A549 (cell line): ENCODE measurements at regions not wholly inside any gene's neighbourhood (a gene's known extent, or its start where the extent isn't known, plus 50 kb on each side); places are given as distances from the start of the nearest gene placed in this dataset.

ENCODE experiments used
- ATAC-seq, 2 experiments: fragments of 200-7000 bp in 1 of 2; fragments of >200 bp in 1 of 2; cut with Nextera tagmentation in 1 of 2; cut with Tn5 transposase in 1 of 2; 3 replicates each; pipeline versions ENCODE4 v1.8.0 to v1.9.1; 2018 to 2020; ENCODE audit warnings: mild to moderate bottlenecking in 1 of 2, moderate library complexity in 1 of 2
- CTCF ChIA-PET: fragments of 300-600 bp; sonication (Branson Sonifier 250); formaldehyde crosslinking; extraction: SDS; loops from one replicate; lab custom pipeline; 2021; ENCODE audit warnings: antibody characterized with exemption, inconsistent platforms; lab: Yijun Ruan, JAX
- POLR2A ChIA-PET: fragments of 350-600 bp; formaldehyde crosslinking; extraction: SDS; loops from one replicate; lab custom pipeline; 2021; ENCODE audit warnings: antibody characterized with exemption, inconsistent platforms; lab: Yijun Ruan, JAX
- DNase-seq, 2 experiments: peaks; one replicate each; pipeline versions ENCODE4 v3.0.0 to v3.0.0-alpha.2; 2011 to 2016; ENCODE audit warnings: low read depth in 1 of 2, low spot score in 1 of 2
- FAIRE-seq: peaks from 2 replicates; lab custom pipeline; 2011; peaks lifted over from hg19 to GRCh38; lab: Jason Lieb, UNC
- H3K27ac ChIP-seq, 2 experiments: fragments of >200 bp; sonication (Bioruptor Twin); formaldehyde crosslinking; 3 replicates each; pipeline ENCODE4 v1.5.1; 2016 to 2017
- H3K4me1 ChIP-seq: fragments of >200 bp; sonication (Bioruptor Twin); formaldehyde crosslinking; 3 replicates; pipeline ENCODE4 v1.6.1; 2016
- H3K4me2 ChIP-seq: fragments of >200 bp; sonication (Bioruptor Twin); formaldehyde crosslinking; 3 replicates; pipeline ENCODE4 v1.6.1; 2016
- H3K4me3 ChIP-seq: fragments of >200 bp; sonication (Bioruptor Twin); formaldehyde crosslinking; 3 replicates; pipeline ENCODE4 v1.5.1; 2016
- H3K9me3 ChIP-seq: fragments of >200 bp; sonication (Bioruptor Twin); formaldehyde crosslinking; 3 replicates; pipeline ENCODE4 v1.6.1; 2016
- BHLHE40 ChIP-seq: IDR thresholded peaks from 2 replicates; pipeline ENCODE4 v1.6.1; 2012; ENCODE audit warnings: low read depth, low read length, inconsistent platforms
- EHF ChIP-seq: fragments of 250-450 bp; sonication (Bioruptor Pico); IDR thresholded peaks from 2 replicates; pipeline ENCODE4 v1.5.0; 2020; ENCODE audit warnings: mild to moderate bottlenecking
- FOXS1 ChIP-seq: fragments of 250-450 bp; sonication (Bioruptor Pico); IDR thresholded peaks from 2 replicates; pipeline ENCODE4 v1.5.0; 2020; ENCODE audit warnings: mild to moderate bottlenecking, moderate library complexity
- GATA3 ChIP-seq: IDR thresholded peaks from 2 replicates; pipeline ENCODE4 v1.6.1; 2012; ENCODE audit warnings: borderline replicate concordance
- HDAC2 ChIP-seq: fragments of 200-600 bp; sonication (generic); IDR thresholded peaks from 2 replicates; pipeline ENCODE4 v1.6.1; 2016
- KDM1A ChIP-seq: fragments of 200-600 bp; sonication (generic); IDR thresholded peaks from 2 replicates; pipeline ENCODE4 v1.6.1; 2016; ENCODE audit warnings: low read depth, mild to moderate bottlenecking
- MAFK ChIP-seq: fragments of 450-650 bp; IDR thresholded peaks from 2 replicates; pipeline ENCODE4 v1.6.1; 2014; ENCODE audit not compliant: partially characterized antibody
- MYC ChIP-seq: IDR thresholded peaks from 2 replicates; pipeline ENCODE4 v1.6.1; 2012; ENCODE audit warnings: mild to moderate bottlenecking, inconsistent platforms, low read length, improper control_type of control experiment, borderline replicate concordance
- NFE2L2 ChIP-seq: fragments of 150-350 bp; conservative IDR thresholded peaks from 2 replicates; pipeline ENCODE4 v1.6.1; 2014; ENCODE audit warnings: low read length
- NPAS2 ChIP-seq: fragments of 250-450 bp; sonication (Bioruptor Pico); IDR thresholded peaks from 2 replicates; pipeline ENCODE4 v1.8.0; 2022; ENCODE audit warnings: mild to moderate bottlenecking, moderate library complexity, borderline replicate concordance
- POLR2A ChIP-seq: IDR thresholded peaks from 2 replicates; pipeline ENCODE4 v1.6.1; 2012; ENCODE audit warnings: mild to moderate bottlenecking, low read length
- RARB ChIP-seq: fragments of 250-450 bp; sonication (Bioruptor Pico); IDR thresholded peaks from 2 replicates; pipeline ENCODE4 v1.8.0; 2021; ENCODE audit warnings: mild to moderate bottlenecking, moderate library complexity
- RNF2 ChIP-seq: fragments of 200-600 bp; sonication (generic); IDR thresholded peaks from 2 replicates; pipeline ENCODE4 v1.6.1; 2016; ENCODE audit warnings: low read depth, mild to moderate bottlenecking, antibody characterized with exemption, moderate library complexity, borderline replicate concordance
- SREBF2 ChIP-seq: fragments of 450-650 bp; IDR thresholded peaks from 2 replicates; pipeline ENCODE4 v1.6.1; 2014; ENCODE audit warnings: mild to moderate bottlenecking, moderate library complexity
- WGBS: methylation state at CpG from one replicate; pipeline ENCODE4 v1.1.6; 2017; ENCODE audit errors: missing lambda C conversion rate; 5-methylcytosine and 5-hydroxymethylcytosine counted together
- TF ChIP-seq, protein P1 (sequence below): fragments of >200 bp; sonication (Bioruptor Twin); formaldehyde crosslinking; IDR thresholded peaks from 3 replicates; pipeline ENCODE4 v1.6.1; 2016
- TF ChIP-seq, protein P2 (sequence below): IDR thresholded peaks from 2 replicates; pipeline ENCODE4 v1.6.1; 2012
- TF ChIP-seq, protein P3 (sequence below): fragments of >200 bp; sonication (Bioruptor Twin); formaldehyde crosslinking; IDR thresholded peaks from 2 replicates; pipeline ENCODE4 v1.6.1; 2016
- TF ChIP-seq, protein P4 (sequence below): fragments of >200 bp; sonication (Bioruptor Twin); formaldehyde crosslinking; IDR thresholded peaks from 3 replicates; pipeline ENCODE4 v1.5.1; 2016
- TF ChIP-seq, protein P5 (sequence below): fragments of 450-650 bp; IDR thresholded peaks from 2 replicates; pipeline ENCODE4 v1.6.1; 2014; ENCODE audit warnings: antibody characterized with exemption
- TF ChIP-seq, protein P6 (sequence below): fragments of 200-600 bp; sonication (generic); IDR thresholded peaks from 2 replicates; pipeline ENCODE4 v1.6.1; 2016; ENCODE audit warnings: antibody characterized with exemption, mild to moderate bottlenecking, moderate library complexity
- TF ChIP-seq, protein P7 (sequence below): IDR thresholded peaks from 2 replicates; pipeline ENCODE4 v1.6.1; 2012; ENCODE audit warnings: low read depth, borderline replicate concordance

DNA sequence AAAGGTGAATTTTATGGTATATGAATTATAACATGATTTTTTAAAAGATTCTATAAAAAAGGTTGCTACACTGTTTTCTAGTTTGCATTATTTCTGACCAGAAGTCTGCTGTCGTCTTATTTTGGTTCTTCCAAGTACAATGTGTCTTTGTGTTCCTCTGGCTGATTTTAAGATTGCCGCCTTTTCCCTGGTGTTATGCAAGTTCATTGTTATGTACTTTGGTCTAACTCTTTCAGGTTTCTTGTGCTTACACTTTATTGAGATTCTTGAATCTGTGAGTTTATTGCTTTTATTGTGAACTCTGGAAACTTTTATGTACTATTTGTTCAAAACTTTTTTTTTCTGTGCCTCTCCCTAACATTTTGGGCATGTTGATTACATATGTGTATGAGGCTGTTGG lies 109.8 kb downstream of the RFX6 start (continued):
- TF ChIP-seq NPAS2 (no peak), KDM1A (no peak), MAFK (no peak)
- TF ChIP-seq, protein P1, sequence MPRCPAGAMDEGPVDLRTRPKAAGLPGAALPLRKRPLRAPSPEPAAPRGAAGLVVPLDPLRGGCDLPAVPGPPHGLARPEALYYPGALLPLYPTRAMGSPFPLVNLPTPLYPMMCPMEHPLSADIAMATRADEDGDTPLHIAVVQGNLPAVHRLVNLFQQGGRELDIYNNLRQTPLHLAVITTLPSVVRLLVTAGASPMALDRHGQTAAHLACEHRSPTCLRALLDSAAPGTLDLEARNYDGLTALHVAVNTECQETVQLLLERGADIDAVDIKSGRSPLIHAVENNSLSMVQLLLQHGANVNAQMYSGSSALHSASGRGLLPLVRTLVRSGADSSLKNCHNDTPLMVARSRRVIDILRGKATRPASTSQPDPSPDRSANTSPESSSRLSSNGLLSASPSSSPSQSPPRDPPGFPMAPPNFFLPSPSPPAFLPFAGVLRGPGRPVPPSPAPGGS = no peak
- TF ChIP-seq, protein P2, sequence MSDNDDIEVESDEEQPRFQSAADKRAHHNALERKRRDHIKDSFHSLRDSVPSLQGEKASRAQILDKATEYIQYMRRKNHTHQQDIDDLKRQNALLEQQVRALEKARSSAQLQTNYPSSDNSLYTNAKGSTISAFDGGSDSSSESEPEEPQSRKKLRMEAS = no peak

DNA sequence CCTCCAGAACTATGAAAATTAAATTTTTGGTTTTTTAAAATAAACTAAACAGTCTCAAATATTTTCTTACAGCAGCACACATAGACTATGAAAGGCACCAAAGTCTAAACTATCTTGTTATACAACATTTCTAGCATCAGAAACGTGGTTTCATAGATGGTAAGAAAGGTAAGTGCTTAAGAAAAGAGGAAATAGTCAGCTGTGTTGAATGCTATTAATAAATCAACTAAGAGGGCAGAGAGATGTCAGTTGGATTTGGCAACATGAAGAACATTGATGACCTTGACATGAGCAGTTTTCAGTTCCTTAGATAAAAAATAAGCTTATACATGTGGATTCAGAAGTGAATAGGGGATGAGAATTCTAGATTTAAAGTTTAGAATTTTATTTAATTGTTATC lies 113.6 kb downstream of the RFX6 start:
- 0% methylated on average over 1 of the region's 1 CpG for WGBS
- Histone ChIP-seq H3K4me2 (no peak overlapping the region), H3K9me3 (no peaks in the 10 kb centered on the region), H3K4me3 (no peak overlapping the region), H3K27ac (no peak overlapping the region), H3K4me1 (no peaks in the 10 kb centered on the region)
- FAIRE-seq (no peak), ATAC-seq (no peak), DNase-seq (no peak)
- ChIA-PET CTCF (no interaction called here), POLR2A (no interaction called here)
- TF ChIP-seq GATA3 (no peak), POLR2A (no peak), NFE2L2 (no peak), KDM1A (no peak), EHF (CRISPR knock-in tag) (no peak), RNF2 (no peak), BHLHE40 (no peak), HDAC2 (no peak), FOXS1 (no peak), RARB (CRISPR knock-in tag) (no peak), MYC (no peak), SREBF2 (no peak)
- TF ChIP-seq, protein P3, sequence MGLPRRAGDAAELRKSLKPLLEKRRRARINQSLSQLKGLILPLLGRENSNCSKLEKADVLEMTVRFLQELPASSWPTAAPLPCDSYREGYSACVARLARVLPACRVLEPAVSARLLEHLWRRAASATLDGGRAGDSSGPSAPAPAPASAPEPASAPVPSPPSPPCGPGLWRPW = no peak
- TF ChIP-seq, protein P4, sequence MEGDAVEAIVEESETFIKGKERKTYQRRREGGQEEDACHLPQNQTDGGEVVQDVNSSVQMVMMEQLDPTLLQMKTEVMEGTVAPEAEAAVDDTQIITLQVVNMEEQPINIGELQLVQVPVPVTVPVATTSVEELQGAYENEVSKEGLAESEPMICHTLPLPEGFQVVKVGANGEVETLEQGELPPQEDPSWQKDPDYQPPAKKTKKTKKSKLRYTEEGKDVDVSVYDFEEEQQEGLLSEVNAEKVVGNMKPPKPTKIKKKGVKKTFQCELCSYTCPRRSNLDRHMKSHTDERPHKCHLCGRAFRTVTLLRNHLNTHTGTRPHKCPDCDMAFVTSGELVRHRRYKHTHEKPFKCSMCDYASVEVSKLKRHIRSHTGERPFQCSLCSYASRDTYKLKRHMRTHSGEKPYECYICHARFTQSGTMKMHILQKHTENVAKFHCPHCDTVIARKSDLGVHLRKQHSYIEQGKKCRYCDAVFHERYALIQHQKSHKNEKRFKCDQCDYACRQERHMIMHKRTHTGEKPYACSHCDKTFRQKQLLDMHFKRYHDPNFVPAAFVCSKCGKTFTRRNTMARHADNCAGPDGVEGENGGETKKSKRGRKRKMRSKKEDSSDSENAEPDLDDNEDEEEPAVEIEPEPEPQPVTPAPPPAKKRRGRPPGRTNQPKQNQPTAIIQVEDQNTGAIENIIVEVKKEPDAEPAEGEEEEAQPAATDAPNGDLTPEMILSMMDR = no peak
- TF ChIP-seq, protein P5, sequence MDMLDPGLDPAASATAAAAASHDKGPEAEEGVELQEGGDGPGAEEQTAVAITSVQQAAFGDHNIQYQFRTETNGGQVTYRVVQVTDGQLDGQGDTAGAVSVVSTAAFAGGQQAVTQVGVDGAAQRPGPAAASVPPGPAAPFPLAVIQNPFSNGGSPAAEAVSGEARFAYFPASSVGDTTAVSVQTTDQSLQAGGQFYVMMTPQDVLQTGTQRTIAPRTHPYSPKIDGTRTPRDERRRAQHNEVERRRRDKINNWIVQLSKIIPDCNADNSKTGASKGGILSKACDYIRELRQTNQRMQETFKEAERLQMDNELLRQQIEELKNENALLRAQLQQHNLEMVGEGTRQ = no peak
- TF ChIP-seq, protein P1 = no peak
- TF ChIP-seq, protein P6, sequence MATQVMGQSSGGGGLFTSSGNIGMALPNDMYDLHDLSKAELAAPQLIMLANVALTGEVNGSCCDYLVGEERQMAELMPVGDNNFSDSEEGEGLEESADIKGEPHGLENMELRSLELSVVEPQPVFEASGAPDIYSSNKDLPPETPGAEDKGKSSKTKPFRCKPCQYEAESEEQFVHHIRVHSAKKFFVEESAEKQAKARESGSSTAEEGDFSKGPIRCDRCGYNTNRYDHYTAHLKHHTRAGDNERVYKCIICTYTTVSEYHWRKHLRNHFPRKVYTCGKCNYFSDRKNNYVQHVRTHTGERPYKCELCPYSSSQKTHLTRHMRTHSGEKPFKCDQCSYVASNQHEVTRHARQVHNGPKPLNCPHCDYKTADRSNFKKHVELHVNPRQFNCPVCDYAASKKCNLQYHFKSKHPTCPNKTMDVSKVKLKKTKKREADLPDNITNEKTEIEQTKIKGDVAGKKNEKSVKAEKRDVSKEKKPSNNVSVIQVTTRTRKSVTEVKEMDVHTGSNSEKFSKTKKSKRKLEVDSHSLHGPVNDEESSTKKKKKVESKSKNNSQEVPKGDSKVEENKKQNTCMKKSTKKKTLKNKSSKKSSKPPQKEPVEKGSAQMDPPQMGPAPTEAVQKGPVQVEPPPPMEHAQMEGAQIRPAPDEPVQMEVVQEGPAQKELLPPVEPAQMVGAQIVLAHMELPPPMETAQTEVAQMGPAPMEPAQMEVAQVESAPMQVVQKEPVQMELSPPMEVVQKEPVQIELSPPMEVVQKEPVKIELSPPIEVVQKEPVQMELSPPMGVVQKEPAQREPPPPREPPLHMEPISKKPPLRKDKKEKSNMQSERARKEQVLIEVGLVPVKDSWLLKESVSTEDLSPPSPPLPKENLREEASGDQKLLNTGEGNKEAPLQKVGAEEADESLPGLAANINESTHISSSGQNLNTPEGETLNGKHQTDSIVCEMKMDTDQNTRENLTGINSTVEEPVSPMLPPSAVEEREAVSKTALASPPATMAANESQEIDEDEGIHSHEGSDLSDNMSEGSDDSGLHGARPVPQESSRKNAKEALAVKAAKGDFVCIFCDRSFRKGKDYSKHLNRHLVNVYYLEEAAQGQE = no peak
- TF ChIP-seq, protein P7, sequence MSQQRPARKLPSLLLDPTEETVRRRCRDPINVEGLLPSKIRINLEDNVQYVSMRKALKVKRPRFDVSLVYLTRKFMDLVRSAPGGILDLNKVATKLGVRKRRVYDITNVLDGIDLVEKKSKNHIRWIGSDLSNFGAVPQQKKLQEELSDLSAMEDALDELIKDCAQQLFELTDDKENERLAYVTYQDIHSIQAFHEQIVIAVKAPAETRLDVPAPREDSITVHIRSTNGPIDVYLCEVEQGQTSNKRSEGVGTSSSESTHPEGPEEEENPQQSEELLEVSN = no peak
